ENCODE measurements at regions not wholly inside any gene's neighbourhood (a gene's known extent, or its start where the extent isn't known, plus 50 kb on each side); places are given as distances from the start of the nearest gene placed in this dataset.

- Histone ChIP-seq H3K9ac (ENCODE audit: low read depth, low read length) (no peak overlapping the region), H4K8ac (ENCODE audit: low read depth in 2 of 2, low read length in 2 of 2) (peak overlapping the region; percentile 2 to 7; a peak in 1 of 4 replicates), H3K18ac (ENCODE audit: low read depth, low read length) (no peak overlapping the region), H3K4ac (ENCODE audit: low read depth, low read length) (peak overlapping the region; percentile 29; the same call in 1 of the 2 replicates), H3K23ac (ENCODE audit: low read depth, low read length) (no peak overlapping the region), H2BK20ac (ENCODE audit: low read depth, low read length) (peak overlapping the region; percentile 73; the same call in 1 of the 2 replicates), H3K4me3 (ENCODE audit: insufficient read depth, low read depth, low read length) (no peak overlapping the region), H3K4me1 (ENCODE audit: control insufficient read depth, insufficient read depth, low read length) (peaks cover 8% of the 10 kb centered on the region), H4K91ac (ENCODE audit: insufficient read depth, low read depth, low read length) (peak overlapping the region; percentile 14; the same call in 1 of the 2 replicates), H2AK9ac (replicated peaks; ENCODE audit: low read depth, low read length, poor library complexity) (no peak overlapping the region), H3K56ac (ENCODE audit: extremely low read depth, insufficient read depth, low read length) (no peak overlapping the region), H2BK15ac (ENCODE audit: low read depth, low read length) (peak overlapping the region; percentile 10; the same call in 1 of the 3 replicates), H3K27ac (ENCODE audit: insufficient read depth, low read length) (no peak overlapping the region), H2AFZ (replicated peaks; ENCODE audit: low read length, poor library complexity) (no peak overlapping the region), H3K27me3 (ENCODE audit: control insufficient read depth, insufficient read depth, low read length) (no peaks in the 10 kb centered on the region), H3K79me1 (ENCODE audit: low read depth in 1 of 2, low read length in 2 of 2) (no peaks in the 10 kb centered on the region), H3K4me2 (ENCODE audit: low read depth, low read length) (no peak overlapping the region; the same call in 1 of the 2 replicates), H3K14ac (replicated peaks; ENCODE audit: low read depth, low read length) (peak overlapping the region; percentile 70; the same call in 1 of the 2 replicates), H4K20me1 (ENCODE audit: insufficient read depth, low read length) (no peaks in the 10 kb centered on the region), H2AK5ac (ENCODE audit: low read depth, low read length) (peak overlapping the region; percentile 65; the same call in 1 of the 2 replicates), H2BK5ac (ENCODE audit: low read depth, low read length, poor library complexity, severe bottlenecking) (no peak overlapping the region), H3K9me3 (ENCODE audit: control insufficient read depth, insufficient read depth, low read length) (no peaks in the 10 kb centered on the region), H4K5ac (ENCODE audit: low read depth, low read length) (no peak overlapping the region), H2BK120ac (ENCODE audit: low read depth, low read length) (peak overlapping the region; percentile 39), H3K36me3 (ENCODE audit: control insufficient read depth, insufficient read depth, low read length) (no peaks in the 10 kb centered on the region), H3K9me1 (ENCODE audit: insufficient read depth, low read length) (peaks cover 6% of the 10 kb centered on the region)
- dilution Hi-C loops (cut with HindIII; ENCODE audit: low sequenced_read_pairs, unreplicated experiment): no loop called here
- BruUV-seq (replicated peaks): no TSS peak
- peak; percentile 89 for ATAC-seq (ENCODE audit: low read depth)
- in situ Hi-C loops (cut with MboI; ENCODE audit: low sequenced_read_pairs): no loop called here
- peak; percentile 98 for DNase-seq
- CTCF ChIA-PET: no interaction called here
- TF ChIP-seq FOS (IDR thresholded peaks at IDR 0.05; ENCODE audit: low read depth, low read length) (no peak), MAFK (IDR thresholded peaks at IDR 0.05; ENCODE audit: low read depth, low read length) (0 out of 2 replicates have a peak, but pooled peaks have one; percentile 6), BHLHE40 (IDR thresholded peaks at IDR 0.05; ENCODE audit: low read depth, low read length) (peak; percentile 64), CEBPB (IDR thresholded peaks at IDR 0.05; ENCODE audit: low read depth, low read length) (peak; percentile 78)
- no CpG with 5 or more reads among the region's 3 CpGs for WGBS, 2 experiments (ENCODE audit: extremely low coverage in 2 of 2, insufficient read length in 1 of 2)
- intact Hi-C loops (cut with micrococcal nuclease): no loop called here
- POLR2A ChIA-PET (ENCODE audit: unreplicated experiment): no interaction called here
These were observed 102.3 kb downstream of the OSR1 start for GRCh38 chr2:19256121-19256601.

Data from IMR-90 (cell line).